ENCODE measurements at regions not wholly inside any gene's neighbourhood (a gene's known extent, or its start where the extent isn't known, plus 50 kb on each side); places are given as distances from the start of the nearest gene placed in this dataset.

DNA sequence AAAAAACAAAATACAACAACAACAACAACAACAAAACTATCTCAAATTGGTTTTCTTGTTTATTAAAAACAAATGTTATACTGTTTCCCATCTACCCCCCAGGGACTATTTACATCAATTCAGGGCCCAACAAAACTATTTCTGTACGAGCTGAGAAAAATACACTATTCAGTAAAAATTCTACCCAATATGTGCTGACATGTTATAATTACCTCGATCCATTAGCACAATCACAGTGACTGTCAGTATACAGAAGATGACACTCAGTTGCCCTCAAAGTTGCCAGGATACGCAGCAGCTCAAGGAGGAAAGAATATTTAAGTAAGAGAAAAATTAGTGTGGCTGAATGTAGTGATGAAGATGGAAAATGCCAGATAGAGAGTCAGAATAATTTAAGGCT is 150.1 kb downstream of the COX18 start:
- no peaks in the 10 kb centered on the region for H4K20me1 ChIP-seq (ENCODE audit: control insufficient read depth, insufficient read depth, low read length, poor library complexity, severe bottlenecking)
- WGBS (ENCODE audit: insufficient coverage) = 94% methylated on average over 3 of the region's 3 CpGs
- no peak overlapping the region for H3K4me2 ChIP-seq (replicated peaks; ENCODE audit: low read depth, low read length, poor library complexity, severe bottlenecking)
- ChIA-PET CTCF (no interaction called here), POLR2A (no interaction called here)
- no peaks in the 10 kb centered on the region for H3K9me3 ChIP-seq (ENCODE audit: control extremely low read depth in 1 of 3, control insufficient read depth in 2 of 3, insufficient read depth in 1 of 3, low read length in 2 of 3)
- no peaks in the 10 kb centered on the region for H3K27me3 ChIP-seq (replicated peaks in 1 of 4; ENCODE audit: control extremely low read depth in 1 of 4, control insufficient read depth in 3 of 4, insufficient read depth in 4 of 4, low read length in 3 of 4)
- ATAC-seq (ENCODE audit: low read depth) = no peak
- no peak for TF ChIP-seq EZH2 (IDR thresholded peaks at IDR 0.05; ENCODE audit: borderline replicate concordance, insufficient read depth, low read depth, low read length, poor library complexity, severe bottlenecking)
- TF ChIP-seq, protein P1, sequence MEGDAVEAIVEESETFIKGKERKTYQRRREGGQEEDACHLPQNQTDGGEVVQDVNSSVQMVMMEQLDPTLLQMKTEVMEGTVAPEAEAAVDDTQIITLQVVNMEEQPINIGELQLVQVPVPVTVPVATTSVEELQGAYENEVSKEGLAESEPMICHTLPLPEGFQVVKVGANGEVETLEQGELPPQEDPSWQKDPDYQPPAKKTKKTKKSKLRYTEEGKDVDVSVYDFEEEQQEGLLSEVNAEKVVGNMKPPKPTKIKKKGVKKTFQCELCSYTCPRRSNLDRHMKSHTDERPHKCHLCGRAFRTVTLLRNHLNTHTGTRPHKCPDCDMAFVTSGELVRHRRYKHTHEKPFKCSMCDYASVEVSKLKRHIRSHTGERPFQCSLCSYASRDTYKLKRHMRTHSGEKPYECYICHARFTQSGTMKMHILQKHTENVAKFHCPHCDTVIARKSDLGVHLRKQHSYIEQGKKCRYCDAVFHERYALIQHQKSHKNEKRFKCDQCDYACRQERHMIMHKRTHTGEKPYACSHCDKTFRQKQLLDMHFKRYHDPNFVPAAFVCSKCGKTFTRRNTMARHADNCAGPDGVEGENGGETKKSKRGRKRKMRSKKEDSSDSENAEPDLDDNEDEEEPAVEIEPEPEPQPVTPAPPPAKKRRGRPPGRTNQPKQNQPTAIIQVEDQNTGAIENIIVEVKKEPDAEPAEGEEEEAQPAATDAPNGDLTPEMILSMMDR (IDR thresholded peaks at IDR 0.05) = no peak
- intact Hi-C loops (cut with micrococcal nuclease) = no loop called here
- H3K4me1 ChIP-seq (ENCODE audit: control insufficient read depth in 2 of 2, insufficient read depth in 2 of 2, low read length in 2 of 2) = no peaks in the 10 kb centered on the region
- no peak overlapping the region for H3K27ac Mint-ChIP-seq
- H3K4me3 ChIP-seq (ENCODE audit: control extremely low read depth in 1 of 5, extremely low read depth in 1 of 5, insufficient read depth in 1 of 5, low read depth in 2 of 5, low read length in 4 of 5) = no peak overlapping the region
- no peak overlapping the region for H2AFZ ChIP-seq (ENCODE audit: insufficient read depth, low read depth, low read length, poor library complexity, severe bottlenecking)
- H3K36me3 ChIP-seq (replicated peaks in 1 of 2; ENCODE audit: control extremely low read depth in 1 of 2, control insufficient read depth in 1 of 2, extremely low read depth in 1 of 2, insufficient read depth in 2 of 2, low read length in 1 of 2) = no peaks in the 10 kb centered on the region
- H3K4me3 Mint-ChIP-seq = no peak overlapping the region
- H3K79me2 ChIP-seq (ENCODE audit: control insufficient read depth, insufficient read depth, low read length) = no peaks in the 10 kb centered on the region
- no peaks in the 10 kb centered on the region for H3K4me1 Mint-ChIP-seq
- no peaks in the 10 kb centered on the region for H3K9me3 Mint-ChIP-seq (ENCODE audit: insufficient read depth)
- DNase-seq = no peak
- H3K27me3 Mint-ChIP-seq = no peaks in the 10 kb centered on the region
- no peak overlapping the region for H3K27ac ChIP-seq (ENCODE audit: low read length in 2 of 2)
- no peak overlapping the region for H3K9ac ChIP-seq (ENCODE audit: low read length)

DNA sequence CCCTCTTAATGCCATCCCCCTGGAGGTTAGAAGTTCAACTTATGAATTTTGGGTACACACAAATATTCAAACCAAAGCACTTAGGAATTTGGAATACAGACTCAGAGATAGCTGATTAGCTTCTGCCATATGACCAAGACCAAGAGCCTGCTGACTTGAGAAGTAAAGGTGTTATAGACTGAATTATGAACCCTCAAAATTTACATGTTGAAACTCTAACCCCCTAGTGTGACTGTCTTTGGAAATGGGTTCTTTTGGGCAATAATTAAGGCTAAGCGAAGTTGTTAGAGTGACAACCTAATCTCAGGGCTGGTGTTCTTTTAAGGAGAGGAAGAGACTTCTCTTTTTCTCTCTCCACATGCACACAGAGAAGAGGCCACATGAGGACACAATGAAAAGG is 151.2 kb downstream of the COX18 start:
- Mint-ChIP-seq H3K4me3 (no peak overlapping the region), H3K9me3 (ENCODE audit: insufficient read depth) (no peaks in the 10 kb centered on the region), H3K27me3 (no peaks in the 10 kb centered on the region), H3K4me1 (no peaks in the 10 kb centered on the region), H3K27ac (no peak overlapping the region)
- Histone ChIP-seq H2AFZ (ENCODE audit: insufficient read depth, low read depth, low read length, poor library complexity, severe bottlenecking) (no peak overlapping the region), H3K9ac (ENCODE audit: low read length) (no peak overlapping the region), H3K9me3 (ENCODE audit: control extremely low read depth in 1 of 3, control insufficient read depth in 2 of 3, insufficient read depth in 1 of 3, low read length in 2 of 3) (peaks cover 0 to 3% (median 0%) of the 10 kb centered on the region in 3 donors), H3K4me3 (ENCODE audit: control extremely low read depth in 1 of 5, extremely low read depth in 1 of 5, insufficient read depth in 1 of 5, low read depth in 2 of 5, low read length in 4 of 5) (no peak overlapping the region), H3K27me3 (replicated peaks in 1 of 4; ENCODE audit: control extremely low read depth in 1 of 4, control insufficient read depth in 3 of 4, insufficient read depth in 4 of 4, low read length in 3 of 4) (no peaks in the 10 kb centered on the region), H3K4me1 (ENCODE audit: control insufficient read depth in 2 of 2, insufficient read depth in 2 of 2, low read length in 2 of 2) (no peaks in the 10 kb centered on the region), H3K36me3 (replicated peaks in 1 of 2; ENCODE audit: control extremely low read depth in 1 of 2, control insufficient read depth in 1 of 2, extremely low read depth in 1 of 2, insufficient read depth in 2 of 2, low read length in 1 of 2) (no peaks in the 10 kb centered on the region), H3K4me2 (replicated peaks; ENCODE audit: low read depth, low read length, poor library complexity, severe bottlenecking) (no peak overlapping the region), H4K20me1 (ENCODE audit: control insufficient read depth, insufficient read depth, low read length, poor library complexity, severe bottlenecking) (no peaks in the 10 kb centered on the region), H3K79me2 (ENCODE audit: control insufficient read depth, insufficient read depth, low read length) (no peaks in the 10 kb centered on the region), H3K27ac (ENCODE audit: low read length in 2 of 2) (no peak overlapping the region)
- ATAC-seq (ENCODE audit: low read depth) = no peak
- CTCF ChIA-PET = no interaction called here
- TF ChIP-seq EZH2 (IDR thresholded peaks at IDR 0.05; ENCODE audit: borderline replicate concordance, insufficient read depth, low read depth, low read length, poor library complexity, severe bottlenecking) = no peak
- TF ChIP-seq, protein P1 (IDR thresholded peaks at IDR 0.05) = no peak
- WGBS (ENCODE audit: insufficient coverage) = no CpG with 5 or more reads among the region's 1 CpG
- POLR2A ChIA-PET = no interaction called here
- no peak for DNase-seq
- intact Hi-C loops (cut with micrococcal nuclease) = no loop called here
